Smooth muscle cell (in vitro differentiated cells): ENCODE measurements at regions not wholly inside any gene's neighbourhood (a gene's known extent, or its start where the extent isn't known, plus 50 kb on each side); places are given as distances from the start of the nearest gene placed in this dataset.

Experiments
- DNase-seq: peaks from one replicate; lab custom pipeline; 2025; ENCODE audit not compliant: unreplicated experiment; lab: John Stamatoyannopoulos, UW
- H2AFZ ChIP-seq: fragments of 200-600 bp; sonication (generic); 2 replicates; pipeline ENCODE4 v1.6.0; 2016; ENCODE audit warnings: antibody characterized with exemption, low read depth, mild to moderate bottlenecking
- H3F3A ChIP-seq: fragments of 200-600 bp; sonication (generic); 2 replicates; pipeline ENCODE4 v1.6.0; 2017; ENCODE audit warnings: antibody characterized with exemption, low read depth
- H3K27ac ChIP-seq: fragments of 200-600 bp; sonication (generic); 2 replicates; pipeline ENCODE4 v1.5.1; 2016; ENCODE audit warnings: low read depth, mild to moderate bottlenecking
- H3K27me3 ChIP-seq: fragments of 200-600 bp; sonication (generic); 2 replicates; pipeline ENCODE4 v1.6.1; 2016; ENCODE audit warnings: low read depth, mild to moderate bottlenecking
- H3K36me3 ChIP-seq: fragments of 200-600 bp; sonication (generic); 2 replicates; pipeline ENCODE4 v1.5.1; 2016; ENCODE audit warnings: low read depth
- H3K4me1 ChIP-seq: fragments of 200-600 bp; sonication (generic); 2 replicates; pipeline ENCODE4 v1.5.1; 2016; ENCODE audit warnings: low read depth
- H3K4me2 ChIP-seq: fragments of 200-600 bp; sonication (generic); 2 replicates; pipeline ENCODE4 v1.6.0; 2016; ENCODE audit warnings: mild to moderate bottlenecking
- H3K4me3 ChIP-seq: fragments of 200-600 bp; sonication (generic); 2 replicates; pipeline ENCODE4 v1.5.1; 2016; ENCODE audit warnings: mild to moderate bottlenecking
- H3K79me2 ChIP-seq: fragments of 200-600 bp; sonication (generic); 2 replicates; pipeline ENCODE4 v1.6.0; 2016; ENCODE audit warnings: low read depth, mild to moderate bottlenecking
- H3K9ac ChIP-seq: fragments of 200-600 bp; sonication (generic); 2 replicates; pipeline ENCODE4 v1.6.0; 2016; ENCODE audit warnings: low read depth
- H3K9me3 ChIP-seq: fragments of 200-600 bp; sonication (generic); replicated peaks from 2 replicates; pipeline ENCODE4 v1.5.1; 2016; ENCODE audit warnings: low read depth
- H4K20me1 ChIP-seq: fragments of 200-600 bp; sonication (generic); 2 replicates; pipeline ENCODE4 v1.6.0; 2016; ENCODE audit warnings: low read depth
- CTCF ChIP-seq: fragments of 200-600 bp; sonication (generic); IDR thresholded peaks from 2 replicates; pipeline ENCODE4 v1.5.1; 2017; ENCODE audit warnings: borderline replicate concordance, mild to moderate bottlenecking, antibody characterized with exemption; ENCODE audit not compliant: insufficient read depth, poor library complexity, severe bottlenecking
- WGBS: methylation state at CpG from one replicate; pipeline ENCODE4 v1.1.7; 2016; ENCODE audit warnings: low lambda C conversion rate; 5-methylcytosine and 5-hydroxymethylcytosine counted together

GRCh38 chr6:14620522-14620921 is 502.9 kb downstream of the CD83 start:
- Histone ChIP-seq H3F3A (no peaks in the 10 kb centered on the region), H3K27ac (no peak overlapping the region), H3K4me2 (no peak overlapping the region), H4K20me1 (no peaks in the 10 kb centered on the region), H3K4me3 (no peak overlapping the region), H3K4me1 (no peaks in the 10 kb centered on the region), H3K36me3 (no peaks in the 10 kb centered on the region), H3K9ac (no peak overlapping the region), H3K27me3 (peaks cover 13% of the 10 kb centered on the region), H3K79me2 (no peaks in the 10 kb centered on the region), H2AFZ (no peak overlapping the region), H3K9me3 (no peaks in the 10 kb centered on the region)
- TF ChIP-seq CTCF: no peak
- 93% methylated on average over 9 of the region's 9 CpGs for WGBS
- DNase-seq: no peak

- Histone ChIP-seq H2AFZ (no peak overlapping the region), H3K79me2 (no peaks in the 10 kb centered on the region), H3K4me3 (no peak overlapping the region), H3K27ac (no peak overlapping the region), H3K9ac (no peak overlapping the region), H3K4me1 (no peaks in the 10 kb centered on the region), H4K20me1 (no peaks in the 10 kb centered on the region), H3K9me3 (no peaks in the 10 kb centered on the region), H3F3A (no peaks in the 10 kb centered on the region), H3K4me2 (no peak overlapping the region), H3K36me3 (no peaks in the 10 kb centered on the region), H3K27me3 (peaks cover 13% of the 10 kb centered on the region)
- WGBS: 75% methylated on average over 5 of the region's 5 CpGs
- DNase-seq: no peak
- no peak for TF ChIP-seq CTCF
Observed at GRCh38 chr6:14621518-14621917, 503.9 kb downstream of the CD83 start.

- Histone ChIP-seq H3F3A (no peaks in the 10 kb centered on the region), H2AFZ (no peak overlapping the region), H4K20me1 (no peaks in the 10 kb centered on the region), H3K36me3 (no peaks in the 10 kb centered on the region), H3K27ac (no peak overlapping the region), H3K4me1 (no peaks in the 10 kb centered on the region), H3K4me2 (no peak overlapping the region), H3K27me3 (peaks cover 13% of the 10 kb centered on the region), H3K79me2 (no peaks in the 10 kb centered on the region), H3K9me3 (no peaks in the 10 kb centered on the region), H3K4me3 (no peak overlapping the region), H3K9ac (no peak overlapping the region)
- TF ChIP-seq CTCF: no peak
- WGBS: 59% methylated on average over 11 of the region's 11 CpGs
- no peak for DNase-seq
Observed at GRCh38 chr6:14622085-14622484, 504.5 kb downstream of the CD83 start.

GRCh38 chr6:14622909-14623505 is 505.4 kb downstream of the CD83 start:
- Histone ChIP-seq H3K36me3 (no peaks in the 10 kb centered on the region), H3K27me3 (peaks cover 6% of the 10 kb centered on the region), H3F3A (no peaks in the 10 kb centered on the region), H3K79me2 (no peaks in the 10 kb centered on the region), H3K4me1 (no peaks in the 10 kb centered on the region), H2AFZ (no peak overlapping the region), H3K4me3 (no peak overlapping the region), H4K20me1 (no peaks in the 10 kb centered on the region), H3K9ac (no peak overlapping the region), H3K9me3 (no peaks in the 10 kb centered on the region), H3K4me2 (no peak overlapping the region), H3K27ac (no peak overlapping the region)
- DNase-seq: no peak
- no peak for TF ChIP-seq CTCF
- 48% methylated on average over 6 of the region's 6 CpGs for WGBS
